ENCODE measurements at regions not wholly inside any gene's neighbourhood (a gene's known extent, or its start where the extent isn't known, plus 50 kb on each side); places are given as distances from the start of the nearest gene placed in this dataset.

DNA sequence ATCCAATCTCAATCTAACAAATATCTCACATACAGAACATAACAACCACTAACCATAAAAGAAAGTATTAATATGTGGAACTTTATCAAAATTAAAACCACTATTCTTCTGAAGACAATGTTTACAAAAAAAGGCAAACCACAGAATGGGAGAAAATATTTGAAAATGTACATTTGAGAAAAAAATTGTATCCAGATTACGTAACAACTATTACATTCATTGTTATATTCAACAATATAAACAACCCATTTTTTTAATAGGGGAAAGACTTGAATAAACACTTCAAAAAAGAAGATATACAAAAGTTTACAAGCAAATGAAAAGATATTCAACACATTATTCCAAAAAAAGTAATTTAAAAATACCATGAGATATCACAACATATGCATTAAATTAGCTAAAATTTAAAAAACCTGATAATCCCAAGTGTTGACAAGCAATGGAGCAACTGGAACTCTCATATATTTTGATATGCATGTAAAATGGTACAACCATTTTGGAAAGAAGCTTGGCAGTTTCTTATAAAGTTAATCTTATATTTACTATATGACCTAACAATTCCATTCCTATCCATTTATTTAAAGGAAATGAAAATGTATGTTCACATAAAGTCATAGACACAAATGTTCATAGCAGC is 124.3 kb upstream of the CDYL start:
- TF ChIP-seq, protein P1, sequence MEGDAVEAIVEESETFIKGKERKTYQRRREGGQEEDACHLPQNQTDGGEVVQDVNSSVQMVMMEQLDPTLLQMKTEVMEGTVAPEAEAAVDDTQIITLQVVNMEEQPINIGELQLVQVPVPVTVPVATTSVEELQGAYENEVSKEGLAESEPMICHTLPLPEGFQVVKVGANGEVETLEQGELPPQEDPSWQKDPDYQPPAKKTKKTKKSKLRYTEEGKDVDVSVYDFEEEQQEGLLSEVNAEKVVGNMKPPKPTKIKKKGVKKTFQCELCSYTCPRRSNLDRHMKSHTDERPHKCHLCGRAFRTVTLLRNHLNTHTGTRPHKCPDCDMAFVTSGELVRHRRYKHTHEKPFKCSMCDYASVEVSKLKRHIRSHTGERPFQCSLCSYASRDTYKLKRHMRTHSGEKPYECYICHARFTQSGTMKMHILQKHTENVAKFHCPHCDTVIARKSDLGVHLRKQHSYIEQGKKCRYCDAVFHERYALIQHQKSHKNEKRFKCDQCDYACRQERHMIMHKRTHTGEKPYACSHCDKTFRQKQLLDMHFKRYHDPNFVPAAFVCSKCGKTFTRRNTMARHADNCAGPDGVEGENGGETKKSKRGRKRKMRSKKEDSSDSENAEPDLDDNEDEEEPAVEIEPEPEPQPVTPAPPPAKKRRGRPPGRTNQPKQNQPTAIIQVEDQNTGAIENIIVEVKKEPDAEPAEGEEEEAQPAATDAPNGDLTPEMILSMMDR (conservative IDR thresholded peaks at IDR 0.05; ENCODE audit: low read depth, low read length) = no peak
- TF ChIP-seq EZH2 (IDR thresholded peaks at IDR 0.05; ENCODE audit: low read length, unreplicated experiment) = no peak
- no peak for TF ChIP-seq EZH2phosphoT487 (IDR thresholded peaks at IDR 0.05; ENCODE audit: borderline replicate concordance, low read length)
